Stimulated activated CD4-positive, alpha-beta T cell treated with anti-CD3 and anti-CD28 coated beads, Interleukin-15, amount 100 ng/mL, for 48 hours (primary cell): ENCODE measurements at regions not wholly inside any gene's neighbourhood (a gene's known extent, or its start where the extent isn't known, plus 50 kb on each side); places are given as distances from the start of the nearest gene placed in this dataset.
"Not testable (repeated sequence)": the region's sequence is repeated elsewhere in the genome, so short reads cannot be mapped to it uniquely, and the experiment has no call there.

Experiments
- DNase-seq, 2 donors: peaks; one replicate each; pipeline ENCODE4 v3.0.0-alpha.2; 2020; ENCODE audit warnings: low read depth in 2 of 2

- no peak for DNase-seq
These were observed 57.1 kb upstream of the EOMES start for GRCh38 chr3:27779176-27779575.

DNA sequence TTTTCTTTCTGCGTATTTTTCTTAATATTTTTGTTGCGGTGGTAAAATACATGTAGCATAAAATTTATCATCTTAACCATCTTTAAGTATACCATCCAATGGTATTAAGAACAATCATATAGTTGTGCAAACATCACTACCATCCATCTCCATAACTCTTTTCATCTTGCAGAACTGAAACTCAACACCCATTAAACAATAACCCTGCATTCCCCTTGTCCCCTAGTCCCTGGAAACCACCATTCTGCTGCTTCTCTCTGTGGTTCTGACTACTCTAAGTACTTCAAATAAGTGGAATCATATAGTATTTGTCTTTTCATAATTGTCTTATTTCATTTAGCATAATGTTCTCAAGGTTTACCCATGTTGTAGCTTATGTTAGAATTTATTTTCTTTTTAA, 67.3 kb upstream of the EOMES start:
- no peak for DNase-seq

GRCh38 chr3:27791956-27792355, 69.8 kb upstream of the EOMES start:
- DNase-seq: no peak

- no peak for DNase-seq
These were observed 70.7 kb upstream of the EOMES start for GRCh38 chr3:27792869-27793268.

DNA sequence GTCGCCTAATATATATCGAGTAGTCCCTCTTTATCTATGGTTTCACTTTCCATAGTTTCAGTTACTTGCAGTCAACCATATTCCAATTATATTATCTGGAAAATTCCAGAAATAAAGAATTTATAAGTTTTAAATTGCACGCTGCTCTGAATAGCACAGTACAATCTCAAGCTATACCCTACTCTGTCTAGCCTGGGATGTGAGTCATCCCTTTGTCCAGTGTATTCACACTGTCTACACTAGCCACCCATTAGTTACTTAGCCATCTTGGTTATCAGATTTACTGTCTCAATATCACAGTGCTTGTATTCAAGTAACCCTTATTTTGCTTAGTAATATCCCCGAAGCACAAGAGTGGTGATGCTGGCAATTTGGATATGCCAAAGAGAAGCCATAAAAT, 72.1 kb upstream of the EOMES start:
- no peak for DNase-seq

DNA sequence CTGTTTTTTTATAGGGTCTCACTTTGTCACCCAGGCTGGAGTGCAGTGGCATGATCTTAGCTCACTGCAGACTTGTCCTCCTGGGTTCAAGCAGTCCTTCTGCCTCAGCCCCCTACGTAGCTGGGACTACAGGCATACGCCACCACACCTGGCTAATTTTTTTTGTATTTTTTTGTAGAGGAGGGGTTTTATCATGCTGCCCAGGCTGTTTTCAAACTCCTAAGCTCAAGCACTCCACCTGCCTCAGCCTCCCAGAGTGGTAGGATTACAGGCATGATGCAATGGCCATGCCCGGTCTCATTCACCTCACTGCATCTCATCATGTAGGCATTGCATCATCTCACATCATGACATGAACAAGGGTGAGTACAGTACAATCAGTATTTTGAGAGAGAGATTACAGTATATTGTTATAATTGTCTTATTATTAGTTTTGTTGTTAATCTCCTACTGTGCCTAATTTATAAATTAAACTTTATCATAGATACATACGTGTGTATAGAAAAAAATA, 74.3 kb upstream of the EOMES start:
- no peak for DNase-seq

- no peak for DNase-seq
These were observed 75.7 kb upstream of the EOMES start for GRCh38 chr3:27797773-27798172.

- no peak for DNase-seq
These were observed 78.1 kb upstream of the EOMES start for GRCh38 chr3:27800261-27800660.

DNA sequence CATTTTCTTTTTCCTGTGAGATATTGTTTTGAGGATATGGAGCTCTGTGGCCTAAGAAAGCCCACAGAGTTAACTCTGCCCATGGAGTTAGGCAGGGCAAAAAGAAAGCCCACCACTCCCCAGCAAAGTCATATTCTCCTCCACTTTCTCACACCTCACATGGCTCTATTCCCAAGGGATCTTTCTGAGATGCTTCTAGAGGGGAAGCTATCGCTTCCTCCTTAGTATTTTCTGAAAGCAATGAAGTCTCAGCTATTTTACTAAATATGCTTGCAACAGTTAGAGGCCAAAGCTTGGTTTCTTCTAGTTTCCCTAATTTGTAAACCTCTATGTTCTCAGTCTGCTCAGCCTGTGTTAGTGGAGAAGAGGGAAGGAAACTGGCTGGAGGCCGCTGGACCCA, 80.3 kb upstream of the EOMES start:
- no peak for DNase-seq

- no peak for DNase-seq
These were observed 80.7 kb upstream of the EOMES start for GRCh38 chr3:27802849-27803248.

DNA sequence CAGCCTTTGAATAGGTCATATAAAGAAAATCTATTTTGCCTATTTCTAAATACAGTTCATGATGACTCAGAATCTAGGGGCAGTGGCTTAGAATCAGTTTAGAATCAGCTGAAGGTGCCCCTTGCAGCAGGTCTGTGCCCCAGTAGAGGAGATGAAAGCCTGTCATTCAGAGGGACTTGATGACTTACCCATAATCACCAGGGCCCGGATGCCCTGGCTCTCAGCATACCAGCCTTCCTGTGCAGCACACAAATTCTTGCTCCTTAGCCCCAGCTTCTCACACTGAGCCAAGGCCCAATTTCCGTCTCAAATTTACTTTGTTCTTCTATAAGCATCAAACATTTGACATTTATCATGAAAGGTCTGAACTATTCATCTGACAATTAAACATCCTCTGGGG, 83.2 kb upstream of the EOMES start:
- no peak for DNase-seq

DNA sequence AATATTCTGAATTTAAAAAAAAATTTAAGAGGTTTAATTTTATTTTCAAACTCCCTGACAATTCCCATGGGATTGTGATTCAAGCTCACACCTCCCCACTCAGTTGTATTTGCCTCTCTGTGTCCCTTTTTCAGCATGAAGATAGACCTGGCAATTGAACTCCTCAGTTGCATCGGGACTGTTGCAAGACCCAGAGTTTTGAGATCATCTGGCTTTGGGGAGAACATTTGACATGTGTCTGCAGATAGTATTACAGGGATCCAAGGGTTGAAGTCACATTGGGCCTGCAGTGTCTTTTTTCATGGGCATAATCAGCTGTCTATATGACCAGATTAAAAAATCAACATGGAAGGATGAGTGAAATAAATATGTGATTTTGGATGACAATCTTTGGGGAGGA, 91.1 kb upstream of the EOMES start:
- DNase-seq: no peak

GRCh38 chr3:27821609-27822008, 99.5 kb upstream of the EOMES start:
- not testable (repeated sequence) for DNase-seq

GRCh38 chr3:27824312-27825200, 102.4 kb upstream of the EOMES start:
- DNase-seq: no peak

DNA sequence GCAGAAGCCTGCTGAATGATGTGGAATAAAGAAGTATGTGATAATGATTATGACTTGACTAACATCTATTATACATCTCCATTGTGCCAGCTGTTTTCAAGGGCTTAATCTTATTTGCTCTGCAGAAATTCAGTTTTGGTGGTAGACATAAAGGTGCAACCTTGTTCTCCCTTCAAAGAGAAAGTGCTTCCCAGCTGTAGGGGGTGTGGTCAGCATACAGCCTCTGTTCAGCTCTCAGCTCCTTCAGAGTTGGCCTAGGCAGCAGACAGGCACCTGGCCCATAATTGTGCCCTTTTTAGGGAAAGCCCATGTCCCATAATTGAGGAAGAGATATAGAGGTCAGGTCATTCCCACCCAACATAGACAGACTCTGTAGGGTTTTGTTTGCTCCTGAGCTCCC, 104.3 kb upstream of the EOMES start:
- DNase-seq: no peak

DNA sequence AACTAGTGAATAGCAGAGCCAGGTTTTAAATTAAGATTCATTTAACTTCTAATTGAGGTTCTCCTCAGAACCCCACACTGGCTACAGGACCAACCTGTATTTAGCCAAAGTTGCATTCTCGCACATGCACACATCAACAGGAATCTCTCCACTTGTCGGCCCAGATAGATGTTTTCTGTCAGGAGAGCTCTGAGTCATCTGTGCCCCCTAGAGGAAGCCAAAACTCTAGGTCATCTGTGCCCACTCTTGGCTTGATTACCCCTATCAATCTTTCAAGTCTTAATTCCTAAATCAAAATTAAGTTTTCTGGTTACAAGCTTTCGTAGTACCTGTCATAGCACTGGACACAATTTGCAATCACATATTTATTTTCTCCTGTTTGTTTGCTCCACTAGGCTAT, 104.9 kb upstream of the EOMES start:
- no peak for DNase-seq

DNA sequence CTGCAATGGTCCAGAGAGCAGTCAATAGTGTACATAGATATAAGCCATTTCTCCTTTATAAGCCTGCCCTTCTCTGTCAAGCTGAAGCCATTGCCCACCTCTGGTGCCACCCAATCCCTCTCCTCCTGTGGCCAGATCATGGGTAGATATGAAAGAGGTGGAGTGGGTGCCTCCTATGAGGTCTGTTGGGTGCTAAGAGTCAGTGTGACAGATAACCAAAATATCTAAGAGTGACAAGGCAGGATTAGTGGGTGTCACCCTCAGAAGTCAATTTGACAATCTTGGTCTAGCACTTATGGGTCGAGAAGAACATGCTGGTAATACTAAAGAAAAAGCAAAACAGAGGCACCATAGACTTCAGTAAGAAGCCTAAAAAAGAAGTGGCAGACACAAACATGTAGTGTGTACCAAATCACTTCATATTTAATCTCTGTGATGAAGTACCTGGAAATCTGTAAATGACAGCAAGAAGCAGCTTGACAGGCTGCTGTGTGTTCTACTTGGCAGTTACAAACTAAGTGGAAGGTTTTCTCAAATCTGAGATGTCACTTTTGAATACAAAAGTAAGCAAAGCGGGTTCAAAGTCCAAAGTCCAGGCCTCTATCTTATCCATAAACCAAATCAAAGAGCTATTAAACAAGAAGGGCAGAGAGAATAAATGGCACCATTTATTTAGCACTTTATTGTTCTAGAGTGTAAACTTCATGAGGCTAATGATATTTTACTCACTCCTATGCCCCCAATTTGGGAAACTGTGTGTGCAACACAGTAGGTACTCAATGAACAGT, 118.9 kb upstream of the EOMES start:
- DNase-seq: no peak

DNA sequence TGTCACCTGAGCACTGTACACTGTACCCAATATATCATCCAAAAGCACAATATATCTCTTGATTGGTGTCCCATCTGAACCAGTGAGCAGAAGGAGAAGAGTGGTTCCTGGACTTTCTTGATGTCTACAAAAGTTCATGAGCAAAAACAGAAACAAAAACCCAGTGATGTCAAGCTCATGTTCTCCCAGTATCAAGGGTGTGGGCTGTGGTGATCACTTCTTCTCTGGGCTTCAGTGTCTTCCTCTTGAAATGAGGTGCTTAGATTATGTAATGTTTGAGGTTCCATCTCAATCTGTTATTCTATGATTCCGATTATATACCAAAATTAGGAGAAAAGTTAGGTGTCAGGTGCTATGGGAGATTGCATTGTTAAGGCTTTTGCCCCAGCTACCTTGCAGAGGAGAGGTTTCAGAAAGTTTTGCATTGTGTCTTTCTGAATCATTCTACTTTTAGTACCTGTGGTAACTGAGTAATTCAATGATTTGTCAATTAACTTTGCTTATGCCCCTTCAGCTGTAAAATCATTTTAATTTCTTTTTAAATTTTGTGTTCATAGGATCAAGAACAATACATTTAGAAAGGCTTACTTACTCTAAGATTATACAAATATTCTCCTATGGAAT, 122.0 kb upstream of the EOMES start:
- no peak for DNase-seq

GRCh38 chr3:27847697-27848096, 125.6 kb upstream of the EOMES start:
- no peak for DNase-seq

DNA sequence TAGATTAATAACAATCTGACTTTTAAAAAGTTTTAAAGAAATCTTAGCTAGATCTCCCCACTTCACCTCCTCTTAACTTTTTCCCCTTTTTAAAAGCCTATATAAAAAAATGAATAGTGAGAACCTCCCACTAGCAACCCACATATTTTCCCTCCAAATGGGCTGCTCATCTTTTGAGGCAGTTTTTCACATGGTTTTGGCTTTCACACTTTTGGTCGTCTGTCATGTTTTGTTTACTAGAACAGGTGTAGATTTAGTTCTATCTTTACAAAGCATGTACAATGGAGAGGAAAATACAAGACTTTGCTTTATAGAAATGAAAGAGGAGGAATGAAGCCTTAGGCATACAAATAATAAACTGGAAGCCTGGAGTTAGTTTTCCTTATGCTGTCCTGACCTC, 126.7 kb upstream of the EOMES start:
- DNase-seq: no peak

GRCh38 chr3:27859821-27860220, 137.7 kb upstream of the EOMES start:
- DNase-seq: no peak
